ENCODE measurements at regions not wholly inside any gene's neighbourhood (a gene's known extent, or its start where the extent isn't known, plus 50 kb on each side); places are given as distances from the start of the nearest gene placed in this dataset.

GRCh38 chr2:21580391-21580790, 456.6 kb downstream of the TDRD15 start:
- no peaks in the 10 kb centered on the region for H3K36me3 ChIP-seq (ENCODE audit: control insufficient read depth, insufficient read depth, low read length)
- DNase-seq (ENCODE audit: low read depth, low spot score) = no peak
- in situ Hi-C loops (cut with HindIII; ENCODE audit: low pct_unique_long_range_greater_than_20kb, low sequenced_read_pairs) (no loop called here), intact Hi-C loops (cut with micrococcal nuclease; ENCODE audit: unreplicated experiment) (no loop called here)
- H3K4me1 ChIP-seq (ENCODE audit: control insufficient read depth, insufficient read depth, low read length) = no peaks in the 10 kb centered on the region
- no peaks in the 10 kb centered on the region for H3K27me3 ChIP-seq (ENCODE audit: control insufficient read depth, insufficient read depth, low read length)
- no TSS peak for BruUV-seq (replicated peaks)
- ChIA-PET POLR2A (no interaction called here), CTCF (no interaction called here)
- H3K9me3 ChIP-seq (ENCODE audit: control insufficient read depth, insufficient read depth, low read depth, low read length) = no peaks in the 10 kb centered on the region
- H3K4me3 ChIP-seq (ENCODE audit: low read depth in 2 of 2, low read length in 2 of 2) = no peak overlapping the region
- H3K27ac ChIP-seq (ENCODE audit: low read length) = no peak overlapping the region
- ATAC-seq = no peak
- TF ChIP-seq, protein P1, sequence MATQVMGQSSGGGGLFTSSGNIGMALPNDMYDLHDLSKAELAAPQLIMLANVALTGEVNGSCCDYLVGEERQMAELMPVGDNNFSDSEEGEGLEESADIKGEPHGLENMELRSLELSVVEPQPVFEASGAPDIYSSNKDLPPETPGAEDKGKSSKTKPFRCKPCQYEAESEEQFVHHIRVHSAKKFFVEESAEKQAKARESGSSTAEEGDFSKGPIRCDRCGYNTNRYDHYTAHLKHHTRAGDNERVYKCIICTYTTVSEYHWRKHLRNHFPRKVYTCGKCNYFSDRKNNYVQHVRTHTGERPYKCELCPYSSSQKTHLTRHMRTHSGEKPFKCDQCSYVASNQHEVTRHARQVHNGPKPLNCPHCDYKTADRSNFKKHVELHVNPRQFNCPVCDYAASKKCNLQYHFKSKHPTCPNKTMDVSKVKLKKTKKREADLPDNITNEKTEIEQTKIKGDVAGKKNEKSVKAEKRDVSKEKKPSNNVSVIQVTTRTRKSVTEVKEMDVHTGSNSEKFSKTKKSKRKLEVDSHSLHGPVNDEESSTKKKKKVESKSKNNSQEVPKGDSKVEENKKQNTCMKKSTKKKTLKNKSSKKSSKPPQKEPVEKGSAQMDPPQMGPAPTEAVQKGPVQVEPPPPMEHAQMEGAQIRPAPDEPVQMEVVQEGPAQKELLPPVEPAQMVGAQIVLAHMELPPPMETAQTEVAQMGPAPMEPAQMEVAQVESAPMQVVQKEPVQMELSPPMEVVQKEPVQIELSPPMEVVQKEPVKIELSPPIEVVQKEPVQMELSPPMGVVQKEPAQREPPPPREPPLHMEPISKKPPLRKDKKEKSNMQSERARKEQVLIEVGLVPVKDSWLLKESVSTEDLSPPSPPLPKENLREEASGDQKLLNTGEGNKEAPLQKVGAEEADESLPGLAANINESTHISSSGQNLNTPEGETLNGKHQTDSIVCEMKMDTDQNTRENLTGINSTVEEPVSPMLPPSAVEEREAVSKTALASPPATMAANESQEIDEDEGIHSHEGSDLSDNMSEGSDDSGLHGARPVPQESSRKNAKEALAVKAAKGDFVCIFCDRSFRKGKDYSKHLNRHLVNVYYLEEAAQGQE (IDR thresholded peaks at IDR 0.05; ENCODE audit: insufficient read depth in 1 of 2, low read depth in 2 of 2, low read length in 1 of 2) = no peak
- TF ChIP-seq TCF7L2 (IDR thresholded peaks at IDR 0.05; ENCODE audit: low read depth, low read length) (no peak), SIN3A (IDR thresholded peaks at IDR 0.05; ENCODE audit: borderline replicate concordance, insufficient read depth, low read depth, low read length) (no peak)

DNA sequence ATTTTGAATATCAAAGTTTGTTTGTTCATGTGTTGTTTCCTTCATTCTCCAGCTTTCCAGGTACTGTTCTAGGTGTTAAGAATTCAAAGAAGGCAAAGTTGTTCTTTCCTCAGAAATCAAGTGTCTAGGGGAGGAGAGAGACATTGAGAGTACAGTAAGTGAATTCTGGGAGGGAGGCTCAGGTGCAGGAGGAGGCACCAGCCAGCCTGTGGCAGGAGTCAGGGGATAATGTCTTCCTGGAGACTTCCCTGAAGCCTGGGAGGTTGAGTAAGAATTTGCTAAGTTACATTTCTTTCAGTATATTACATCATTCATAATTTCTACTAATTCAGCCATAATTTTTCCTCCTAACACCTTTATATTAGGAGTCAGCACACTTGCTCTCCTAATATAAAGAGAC, 462.1 kb downstream of the TDRD15 start:
- intact Hi-C loops (cut with micrococcal nuclease; ENCODE audit: unreplicated experiment) = no loop called here
- no peak for TF ChIP-seq POLR2AphosphoS5 (IDR thresholded peaks at IDR 0.05; ENCODE audit: low read depth, low read length)
- TF ChIP-seq SIN3A (IDR thresholded peaks at IDR 0.05; ENCODE audit: borderline replicate concordance, insufficient read depth, low read depth, low read length) = no peak
- TF ChIP-seq TCF7L2 (IDR thresholded peaks at IDR 0.05; ENCODE audit: low read depth, low read length) = no peak
- TF ChIP-seq, protein P1 (IDR thresholded peaks at IDR 0.05; ENCODE audit: insufficient read depth in 1 of 2, low read depth in 2 of 2, low read length in 1 of 2) = no peak
- POLR2A ChIA-PET = no interaction called here
- no TSS peak for BruUV-seq (replicated peaks)
- Histone ChIP-seq H3K4me3 (ENCODE audit: low read depth in 2 of 2, low read length in 2 of 2) (no peak overlapping the region), H3K9me3 (ENCODE audit: control insufficient read depth, insufficient read depth, low read depth, low read length) (no peaks in the 10 kb centered on the region), H3K4me1 (ENCODE audit: control insufficient read depth, insufficient read depth, low read length) (no peaks in the 10 kb centered on the region), H3K27ac (ENCODE audit: low read length) (no peak overlapping the region), H3K27me3 (ENCODE audit: control insufficient read depth, insufficient read depth, low read length) (no peaks in the 10 kb centered on the region), H3K36me3 (ENCODE audit: control insufficient read depth, insufficient read depth, low read length) (no peaks in the 10 kb centered on the region)
- CTCF ChIA-PET = no interaction called here
- DNase-seq (ENCODE audit: low read depth, low spot score) = no peak
- no peak for ATAC-seq
- in situ Hi-C loops (cut with HindIII; ENCODE audit: low pct_unique_long_range_greater_than_20kb, low sequenced_read_pairs) = no loop called here

DNA sequence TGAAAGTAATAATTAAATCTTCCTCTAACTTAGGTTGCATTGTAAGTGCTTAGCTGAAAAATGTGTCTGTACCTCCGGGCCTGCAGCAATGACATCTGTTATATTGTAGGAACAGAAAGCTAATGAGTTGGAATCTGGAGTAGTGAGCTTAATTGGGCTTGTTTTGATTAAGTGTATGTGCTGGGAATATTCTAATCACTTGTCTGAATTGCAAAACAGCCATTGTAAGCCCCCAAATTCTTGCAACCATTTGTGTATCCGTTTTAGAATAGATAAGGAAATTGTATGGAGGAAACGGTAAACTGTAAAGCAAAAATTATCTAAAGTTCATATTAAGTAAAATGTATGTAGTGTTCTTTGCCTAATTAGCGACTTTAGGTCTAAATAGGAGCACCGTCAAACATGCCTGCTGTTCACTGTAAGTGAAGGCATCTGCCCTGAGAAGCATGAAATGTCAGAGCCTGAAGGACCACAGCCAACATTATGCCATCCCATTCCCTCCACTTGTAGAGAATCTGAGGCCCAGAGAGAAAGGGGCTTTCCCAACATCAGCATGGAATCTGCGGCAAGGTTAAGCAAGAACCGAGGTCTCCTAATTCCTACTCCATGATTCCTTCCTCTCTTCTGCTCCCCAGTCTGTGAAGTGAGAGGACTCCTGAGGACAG, 466.4 kb downstream of the TDRD15 start:
- Histone ChIP-seq H3K9me3 (ENCODE audit: control insufficient read depth, insufficient read depth, low read depth, low read length) (no peaks in the 10 kb centered on the region), H3K4me3 (ENCODE audit: low read depth in 2 of 2, low read length in 2 of 2) (no peak overlapping the region), H3K27me3 (ENCODE audit: control insufficient read depth, insufficient read depth, low read length) (no peaks in the 10 kb centered on the region), H3K27ac (ENCODE audit: low read length) (no peak overlapping the region), H3K36me3 (ENCODE audit: control insufficient read depth, insufficient read depth, low read length) (no peaks in the 10 kb centered on the region), H3K4me1 (ENCODE audit: control insufficient read depth, insufficient read depth, low read length) (no peaks in the 10 kb centered on the region)
- intact Hi-C loops (cut with micrococcal nuclease; ENCODE audit: unreplicated experiment) (no loop called here), in situ Hi-C loops (cut with HindIII; ENCODE audit: low pct_unique_long_range_greater_than_20kb, low sequenced_read_pairs) (no loop called here)
- ChIA-PET POLR2A (no interaction called here), CTCF (no interaction called here)
- ATAC-seq = no peak
- BruUV-seq (replicated peaks) = no TSS peak
- TF ChIP-seq TCF7L2 (IDR thresholded peaks at IDR 0.05; ENCODE audit: low read depth, low read length) = no peak
- TF ChIP-seq POLR2AphosphoS5 (IDR thresholded peaks at IDR 0.05; ENCODE audit: low read depth, low read length) = no peak
- TF ChIP-seq, protein P2, sequence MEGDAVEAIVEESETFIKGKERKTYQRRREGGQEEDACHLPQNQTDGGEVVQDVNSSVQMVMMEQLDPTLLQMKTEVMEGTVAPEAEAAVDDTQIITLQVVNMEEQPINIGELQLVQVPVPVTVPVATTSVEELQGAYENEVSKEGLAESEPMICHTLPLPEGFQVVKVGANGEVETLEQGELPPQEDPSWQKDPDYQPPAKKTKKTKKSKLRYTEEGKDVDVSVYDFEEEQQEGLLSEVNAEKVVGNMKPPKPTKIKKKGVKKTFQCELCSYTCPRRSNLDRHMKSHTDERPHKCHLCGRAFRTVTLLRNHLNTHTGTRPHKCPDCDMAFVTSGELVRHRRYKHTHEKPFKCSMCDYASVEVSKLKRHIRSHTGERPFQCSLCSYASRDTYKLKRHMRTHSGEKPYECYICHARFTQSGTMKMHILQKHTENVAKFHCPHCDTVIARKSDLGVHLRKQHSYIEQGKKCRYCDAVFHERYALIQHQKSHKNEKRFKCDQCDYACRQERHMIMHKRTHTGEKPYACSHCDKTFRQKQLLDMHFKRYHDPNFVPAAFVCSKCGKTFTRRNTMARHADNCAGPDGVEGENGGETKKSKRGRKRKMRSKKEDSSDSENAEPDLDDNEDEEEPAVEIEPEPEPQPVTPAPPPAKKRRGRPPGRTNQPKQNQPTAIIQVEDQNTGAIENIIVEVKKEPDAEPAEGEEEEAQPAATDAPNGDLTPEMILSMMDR (IDR thresholded peaks at IDR 0.05) = no peak
- no peak for TF ChIP-seq SIN3A (IDR thresholded peaks at IDR 0.05; ENCODE audit: borderline replicate concordance, insufficient read depth, low read depth, low read length)
- TF ChIP-seq, protein P1 (IDR thresholded peaks at IDR 0.05; ENCODE audit: insufficient read depth in 1 of 2, low read depth in 2 of 2, low read length in 1 of 2) = no peak
- DNase-seq (ENCODE audit: low read depth, low spot score) = no peak

Data from Panc1 (cell line).